Neural cell (in vitro differentiated cells): ENCODE measurements at regions not wholly inside any gene's neighbourhood (a gene's known extent, or its start where the extent isn't known, plus 50 kb on each side); places are given as distances from the start of the nearest gene placed in this dataset.

Experiments used
- H2AFZ ChIP-seq: fragments of 200-600, 300-800 bp; sonication (generic), shearing (Covaris generic); 2 replicates; pipeline ENCODE4 v1.6.0; 2014; ENCODE audit warnings: low read depth, mild to moderate bottlenecking, antibody characterized with exemption, low read length, moderate library complexity
- H3F3A ChIP-seq: fragments of 200-600 bp; shearing (Covaris generic); 2 replicates; pipeline ENCODE4 v1.6.1; 2016; ENCODE audit warnings: mild to moderate bottlenecking, moderate library complexity, mixed read lengths, antibody characterized with exemption, low read length; ENCODE audit not compliant: insufficient read depth, poor library complexity, severe bottlenecking
- H3K27ac ChIP-seq: fragments of 200-600, 300-800 bp; sonication (generic), shearing (Covaris generic); 2 replicates; pipeline ENCODE4 v1.5.1; 2014; ENCODE audit warnings: mild to moderate bottlenecking, low read length, moderate library complexity
- H3K27me3 ChIP-seq: fragments of 300-800, 200-600 bp; sonication (generic), shearing (Covaris generic); 2 replicates; pipeline ENCODE4 v1.6.0; 2014; ENCODE audit warnings: mild to moderate bottlenecking, low read depth, low read length, moderate library complexity; ENCODE audit not compliant: insufficient read depth
- H3K36me3 ChIP-seq: fragments of 300-800, 200-600 bp; sonication (generic), shearing (Covaris generic); 2 replicates; pipeline ENCODE4 v1.5.1; 2014; ENCODE audit warnings: mild to moderate bottlenecking, antibody characterized with exemption, low read length, moderate library complexity; ENCODE audit not compliant: insufficient read depth
- H3K4me2 ChIP-seq: fragments of 300-800, 200-600 bp; sonication (generic), shearing (Covaris generic); 2 replicates; pipeline ENCODE4 v1.6.0; 2014; ENCODE audit warnings: mild to moderate bottlenecking, low read length
- H3K4me3 ChIP-seq: fragments of 300-800, 200-600 bp; sonication (generic), shearing (Covaris generic); 2 replicates; pipeline ENCODE4 v1.5.1; 2014; ENCODE audit warnings: mild to moderate bottlenecking, low read length, moderate library complexity
- H3K79me2 ChIP-seq: fragments of 200-600 bp; shearing (Covaris generic); replicated peaks from 2 replicates; pipeline ENCODE4 v1.6.0; 2014; ENCODE audit warnings: mild to moderate bottlenecking, low read length, moderate library complexity; ENCODE audit not compliant: insufficient read depth
- H3K9ac ChIP-seq: fragments of 300-800, 200-600 bp; sonication (generic), shearing (Covaris generic); 2 replicates; pipeline ENCODE4 v1.6.1; 2016; ENCODE audit warnings: mild to moderate bottlenecking, low read length, mixed read lengths
- H3K9me2 ChIP-seq: fragments of 200-600 bp; shearing (Covaris generic); 2 replicates; pipeline ENCODE4 v1.6.1; 2016; ENCODE audit warnings: mild to moderate bottlenecking, low read length, mixed read lengths; ENCODE audit not compliant: insufficient read depth
- H3K9me3 ChIP-seq: fragments of 200-600, 300-800 bp; sonication (generic), shearing (Covaris generic); 2 replicates; pipeline ENCODE4 v1.6.1; 2016; ENCODE audit warnings: mild to moderate bottlenecking, mixed run types, low read length, moderate library complexity, mixed read lengths
- H4K20me1 ChIP-seq: fragments of 200-600 bp; shearing (Covaris generic); 2 replicates; pipeline ENCODE4 v1.6.1; 2016; ENCODE audit warnings: mild to moderate bottlenecking, mixed run types; ENCODE audit not compliant: insufficient read depth
- EP300 ChIP-seq: fragments of 450-650 bp; conservative IDR thresholded peaks from 2 replicates; pipeline ENCODE4 v1.6.1; 2014; ENCODE audit warnings: antibody characterized with exemption, mild to moderate bottlenecking, moderate library complexity; ENCODE audit not compliant: poor library complexity, severe bottlenecking
- EZH2 ChIP-seq: fragments of 200-600, 300-800 bp; shearing (Covaris generic), sonication (generic); IDR thresholded peaks from 2 replicates; pipeline ENCODE4 v1.6.1; 2014; ENCODE audit warnings: antibody characterized with exemption, low read length, borderline replicate concordance, mild to moderate bottlenecking; ENCODE audit not compliant: insufficient read depth, poor library complexity, severe bottlenecking
- MXI1 ChIP-seq: fragments of 450-650 bp; conservative IDR thresholded peaks from 2 replicates; pipeline ENCODE4 v1.6.1; 2014; ENCODE audit warnings: antibody characterized with exemption, mild to moderate bottlenecking; ENCODE audit not compliant: poor library complexity, severe bottlenecking
- POLR2AphosphoS5 ChIP-seq: IDR thresholded peaks from 2 replicates; pipeline ENCODE4 v1.6.1; 2012
- RAD21 ChIP-seq: fragments of 450-650 bp; conservative IDR thresholded peaks from 2 replicates; pipeline ENCODE4 v1.6.1; 2014; ENCODE audit warnings: antibody characterized with exemption, mild to moderate bottlenecking, moderate library complexity
- SMC3 ChIP-seq: fragments of 450-650 bp; conservative IDR thresholded peaks from 2 replicates; pipeline ENCODE4 v1.6.1; 2014; ENCODE audit warnings: antibody characterized with exemption, mild to moderate bottlenecking, moderate library complexity; ENCODE audit not compliant: poor library complexity
- TAF1 ChIP-seq: IDR thresholded peaks from 2 replicates; pipeline ENCODE4 v1.6.1; 2012; ENCODE audit warnings: low read depth
- TF ChIP-seq, protein P1 (sequence below): fragments of 450-650 bp; IDR thresholded peaks from 2 replicates; pipeline ENCODE4 v1.5.1; 2014; ENCODE audit warnings: antibody characterized with exemption, mild to moderate bottlenecking, moderate library complexity; ENCODE audit not compliant: poor library complexity, severe bottlenecking
- TF ChIP-seq, protein P2 (sequence below): IDR thresholded peaks from 2 replicates; pipeline ENCODE4 v1.6.1; 2012; ENCODE audit warnings: borderline replicate concordance

DNA sequence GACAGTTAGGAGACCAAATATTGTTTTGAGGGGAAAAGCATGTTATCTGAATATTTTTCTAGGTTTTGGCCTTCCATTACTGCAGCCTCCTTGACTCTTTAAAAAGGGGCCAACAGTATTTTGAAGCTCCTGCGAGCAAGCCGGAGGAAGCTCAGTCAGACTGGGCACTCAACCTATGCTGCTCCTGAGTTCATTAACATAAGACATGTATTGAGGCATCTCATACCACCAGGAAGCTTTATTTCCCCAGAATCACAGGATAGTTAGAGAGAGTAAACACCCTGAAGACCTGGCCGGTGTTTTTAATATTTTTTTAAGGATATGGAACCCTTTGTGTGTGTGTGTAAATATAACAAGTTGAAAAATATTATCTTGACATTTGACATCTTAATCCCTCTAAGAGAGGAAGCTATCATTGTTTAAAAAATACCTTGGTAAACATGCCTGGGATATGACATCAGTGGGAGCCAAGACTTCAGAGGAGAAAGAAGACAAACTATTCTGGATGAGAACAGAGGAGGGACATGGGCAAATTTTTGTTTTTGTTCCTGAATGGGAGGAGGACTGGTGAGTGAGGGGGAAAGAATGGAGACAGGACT, 139.3 kb upstream of the SLIT3 start:
- Histone ChIP-seq H2AFZ (no peak overlapping the region), H3K36me3 (no peaks in the 10 kb centered on the region), H3K27ac (no peak overlapping the region), H3K79me2 (no peaks in the 10 kb centered on the region), H4K20me1 (no peaks in the 10 kb centered on the region), H3K9ac (no peak overlapping the region), H3K4me3 (no peak overlapping the region), H3F3A (no peaks in the 10 kb centered on the region), H3K4me2 (no peak overlapping the region), H3K9me2 (no peaks in the 10 kb centered on the region), H3K9me3 (no peaks in the 10 kb centered on the region), H3K27me3 (no peaks in the 10 kb centered on the region)
- TF ChIP-seq, protein P1, sequence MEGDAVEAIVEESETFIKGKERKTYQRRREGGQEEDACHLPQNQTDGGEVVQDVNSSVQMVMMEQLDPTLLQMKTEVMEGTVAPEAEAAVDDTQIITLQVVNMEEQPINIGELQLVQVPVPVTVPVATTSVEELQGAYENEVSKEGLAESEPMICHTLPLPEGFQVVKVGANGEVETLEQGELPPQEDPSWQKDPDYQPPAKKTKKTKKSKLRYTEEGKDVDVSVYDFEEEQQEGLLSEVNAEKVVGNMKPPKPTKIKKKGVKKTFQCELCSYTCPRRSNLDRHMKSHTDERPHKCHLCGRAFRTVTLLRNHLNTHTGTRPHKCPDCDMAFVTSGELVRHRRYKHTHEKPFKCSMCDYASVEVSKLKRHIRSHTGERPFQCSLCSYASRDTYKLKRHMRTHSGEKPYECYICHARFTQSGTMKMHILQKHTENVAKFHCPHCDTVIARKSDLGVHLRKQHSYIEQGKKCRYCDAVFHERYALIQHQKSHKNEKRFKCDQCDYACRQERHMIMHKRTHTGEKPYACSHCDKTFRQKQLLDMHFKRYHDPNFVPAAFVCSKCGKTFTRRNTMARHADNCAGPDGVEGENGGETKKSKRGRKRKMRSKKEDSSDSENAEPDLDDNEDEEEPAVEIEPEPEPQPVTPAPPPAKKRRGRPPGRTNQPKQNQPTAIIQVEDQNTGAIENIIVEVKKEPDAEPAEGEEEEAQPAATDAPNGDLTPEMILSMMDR: no peak
- no peak for TF ChIP-seq SMC3
- no peak for TF ChIP-seq EP300
- TF ChIP-seq RAD21: no peak
- TF ChIP-seq, protein P2, sequence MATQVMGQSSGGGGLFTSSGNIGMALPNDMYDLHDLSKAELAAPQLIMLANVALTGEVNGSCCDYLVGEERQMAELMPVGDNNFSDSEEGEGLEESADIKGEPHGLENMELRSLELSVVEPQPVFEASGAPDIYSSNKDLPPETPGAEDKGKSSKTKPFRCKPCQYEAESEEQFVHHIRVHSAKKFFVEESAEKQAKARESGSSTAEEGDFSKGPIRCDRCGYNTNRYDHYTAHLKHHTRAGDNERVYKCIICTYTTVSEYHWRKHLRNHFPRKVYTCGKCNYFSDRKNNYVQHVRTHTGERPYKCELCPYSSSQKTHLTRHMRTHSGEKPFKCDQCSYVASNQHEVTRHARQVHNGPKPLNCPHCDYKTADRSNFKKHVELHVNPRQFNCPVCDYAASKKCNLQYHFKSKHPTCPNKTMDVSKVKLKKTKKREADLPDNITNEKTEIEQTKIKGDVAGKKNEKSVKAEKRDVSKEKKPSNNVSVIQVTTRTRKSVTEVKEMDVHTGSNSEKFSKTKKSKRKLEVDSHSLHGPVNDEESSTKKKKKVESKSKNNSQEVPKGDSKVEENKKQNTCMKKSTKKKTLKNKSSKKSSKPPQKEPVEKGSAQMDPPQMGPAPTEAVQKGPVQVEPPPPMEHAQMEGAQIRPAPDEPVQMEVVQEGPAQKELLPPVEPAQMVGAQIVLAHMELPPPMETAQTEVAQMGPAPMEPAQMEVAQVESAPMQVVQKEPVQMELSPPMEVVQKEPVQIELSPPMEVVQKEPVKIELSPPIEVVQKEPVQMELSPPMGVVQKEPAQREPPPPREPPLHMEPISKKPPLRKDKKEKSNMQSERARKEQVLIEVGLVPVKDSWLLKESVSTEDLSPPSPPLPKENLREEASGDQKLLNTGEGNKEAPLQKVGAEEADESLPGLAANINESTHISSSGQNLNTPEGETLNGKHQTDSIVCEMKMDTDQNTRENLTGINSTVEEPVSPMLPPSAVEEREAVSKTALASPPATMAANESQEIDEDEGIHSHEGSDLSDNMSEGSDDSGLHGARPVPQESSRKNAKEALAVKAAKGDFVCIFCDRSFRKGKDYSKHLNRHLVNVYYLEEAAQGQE: no peak
- no peak for TF ChIP-seq POLR2AphosphoS5

DNA sequence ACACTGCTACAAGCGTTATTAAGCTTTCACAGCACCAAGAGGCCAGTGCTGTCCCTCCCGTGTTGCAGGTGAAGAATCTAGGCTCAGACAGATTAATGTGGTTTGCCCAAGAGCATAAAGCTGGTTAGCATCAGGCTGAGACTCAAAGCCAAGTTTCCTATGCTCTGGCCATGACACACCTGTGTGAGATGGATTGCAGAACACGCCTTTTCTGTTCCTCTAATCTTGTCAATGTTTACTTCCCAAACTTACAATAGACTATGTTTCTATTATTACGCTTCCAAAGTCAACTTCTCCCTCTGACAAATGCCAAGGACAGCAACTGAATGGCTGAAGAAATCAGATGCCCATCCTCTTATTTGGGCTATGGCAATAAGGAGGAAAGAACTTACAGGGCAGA, 138.4 kb upstream of the SLIT3 start:
- Histone ChIP-seq H3F3A (no peaks in the 10 kb centered on the region), H3K27ac (no peak overlapping the region), H3K79me2 (no peaks in the 10 kb centered on the region), H3K9me2 (no peaks in the 10 kb centered on the region), H3K9me3 (no peaks in the 10 kb centered on the region), H3K36me3 (no peaks in the 10 kb centered on the region), H3K4me2 (no peak overlapping the region), H3K4me3 (no peak overlapping the region), H3K9ac (no peak overlapping the region), H4K20me1 (no peaks in the 10 kb centered on the region), H2AFZ (no peak overlapping the region), H3K27me3 (no peaks in the 10 kb centered on the region)
- TF ChIP-seq SMC3: no peak
- no peak for TF ChIP-seq MXI1
- no peak for TF ChIP-seq TAF1
- TF ChIP-seq EP300: no peak
- TF ChIP-seq, protein P2: no peak
- TF ChIP-seq POLR2AphosphoS5: no peak
- TF ChIP-seq RAD21: no peak
- TF ChIP-seq EZH2: no peak
- TF ChIP-seq, protein P1: no peak
